GM12891 (cell line): ENCODE measurements at regions not wholly inside any gene's neighbourhood (a gene's known extent, or its start where the extent isn't known, plus 50 kb on each side); places are given as distances from the start of the nearest gene placed in this dataset.

Experiments used
- PAX5 ChIP-seq: IDR thresholded peaks from 2 replicates; pipeline ENCODE4 v1.6.1; 2011; ENCODE audit warnings: low read length, moderate library complexity, mild to moderate bottlenecking; ENCODE audit not compliant: insufficient read depth, severe bottlenecking
- POLR2A ChIP-seq: IDR thresholded peaks from 2 replicates; pipeline ENCODE4 v1.6.1; 2011; ENCODE audit warnings: low read depth, low read length, control low read depth
- POLR2AphosphoS5 ChIP-seq: IDR thresholded peaks from 2 replicates; pipeline ENCODE4 v1.6.1; 2011; ENCODE audit warnings: low read depth, low read length, control low read depth
- POU2F2 ChIP-seq: IDR thresholded peaks from 2 replicates; pipeline ENCODE4 v1.6.1; 2011; ENCODE audit warnings: low read depth, mild to moderate bottlenecking, control low read depth, low read length, moderate library complexity
- TAF1 ChIP-seq: IDR thresholded peaks from 2 replicates; pipeline ENCODE4 v1.6.1; 2011; ENCODE audit warnings: low read depth, low read length, control low read depth

GRCh38 chr13:73922493-73923393, 211.5 kb downstream of the KLF12 start:
- TF ChIP-seq POLR2AphosphoS5, result no peak
- no peak for TF ChIP-seq POU2F2
- TF ChIP-seq POLR2A, result no peak
- no peak for TF ChIP-seq TAF1
- no peak for TF ChIP-seq PAX5
